HL-60 (cell line): ENCODE measurements at regions not wholly inside any gene's neighbourhood (a gene's known extent, or its start where the extent isn't known, plus 50 kb on each side); places are given as distances from the start of the nearest gene placed in this dataset.

Experiments used
- CTCF ChIP-seq: IDR thresholded peaks from one replicate; pipeline ENCODE4 v1.5.1; 2011; ENCODE audit warnings: low read length, control low read depth, inconsistent platforms; ENCODE audit not compliant: insufficient read depth
- GABPA ChIP-seq: IDR thresholded peaks from 2 replicates; pipeline ENCODE4 v1.6.1; 2012; ENCODE audit warnings: low read depth
- SPI1 ChIP-seq: IDR thresholded peaks from 2 replicates; pipeline ENCODE4 v1.6.1; 2012; ENCODE audit warnings: low read depth, mild to moderate bottlenecking, borderline replicate concordance

- TF ChIP-seq CTCF (no peak), GABPA (no peak), SPI1 (no peak)
Measured at GRCh38 chr3:73225146-73225855, 163.8 kb downstream of the EBLN2 start.
